Liver (tissue), 8 donors: ENCODE measurements at regions not wholly inside any gene's neighbourhood (a gene's known extent, or its start where the extent isn't known, plus 50 kb on each side); places are given as distances from the start of the nearest gene placed in this dataset.

ENCODE experiments used
- DNase-seq: peaks from one replicate; pipeline ENCODE4 v3.0.0-alpha.2; 2017; ENCODE audit warnings: low spot score
- H3K27ac ChIP-seq, 2 donors: one replicate each; pipeline ENCODE4 v1.7.0; 2013; ENCODE audit warnings: inconsistent platforms in 2 of 2, low read length in 2 of 2, control low read depth in 1 of 2, low read depth in 1 of 2, mild to moderate bottlenecking in 1 of 2
- H3K27me3 ChIP-seq, 4 donors: one replicate each; pipeline versions ENCODE4 v1.6.1 to v1.7.0; 2013; ENCODE audit warnings: low read length in 3 of 4, inconsistent platforms in 1 of 4, mild to moderate bottlenecking in 1 of 4, moderate library complexity in 1 of 4; ENCODE audit not compliant: control insufficient read depth in 4 of 4, insufficient read depth in 4 of 4
- H3K36me3 ChIP-seq, 4 donors: one replicate each; pipeline versions ENCODE4 v1.6.1 to v1.7.0; 2013; ENCODE audit warnings: low read length in 3 of 4, mild to moderate bottlenecking in 3 of 4, low read depth in 1 of 4, moderate library complexity in 1 of 4; ENCODE audit not compliant: control insufficient read depth in 4 of 4, insufficient read depth in 3 of 4
- H3K4me1 ChIP-seq, 4 donors: one replicate each; pipeline versions ENCODE4 v1.6.1 to v1.7.0; 2013; ENCODE audit warnings: low read length in 3 of 4, mild to moderate bottlenecking in 3 of 4, moderate library complexity in 1 of 4; ENCODE audit not compliant: control insufficient read depth in 4 of 4, insufficient read depth in 4 of 4
- H3K4me3 ChIP-seq, 3 donors: one replicate each; pipeline versions ENCODE4 v1.6.1 to v1.7.0; 2013; ENCODE audit warnings: low read length in 3 of 3, control low read depth in 1 of 3, low read depth in 1 of 3, mild to moderate bottlenecking in 1 of 3
- H3K9ac ChIP-seq, 2 donors: one replicate each; pipeline ENCODE4 v1.7.0; 2013; ENCODE audit warnings: low read length in 2 of 2, mild to moderate bottlenecking in 2 of 2, moderate library complexity in 2 of 2, control low read depth in 1 of 2, low read depth in 1 of 2
- H3K9me3 ChIP-seq, 4 donors: one replicate each; pipeline versions ENCODE4 v1.6.1 to v1.7.0; 2013; ENCODE audit warnings: low read length in 3 of 4; ENCODE audit not compliant: control insufficient read depth in 4 of 4
- EGR1 ChIP-seq, 2 donors: IDR thresholded peaks; 2 replicates each; pipeline ENCODE4 v1.6.1; 2016 to 2018; ENCODE audit warnings: antibody characterized with exemption in 2 of 2, low read depth in 2 of 2
- FOXA1 ChIP-seq: IDR thresholded peaks from 2 replicates; pipeline ENCODE4 v1.6.1; 2016; ENCODE audit warnings: antibody characterized with exemption
- FOXA2 ChIP-seq: IDR thresholded peaks from 2 replicates; pipeline ENCODE4 v1.6.1; 2016; ENCODE audit warnings: antibody characterized with exemption
- GABPA ChIP-seq, 2 donors: IDR thresholded peaks in 1 of 2; conservative IDR thresholded peaks in 1 of 2; 2 replicates each; pipeline ENCODE4 v1.6.1; 2016; ENCODE audit warnings: antibody characterized with exemption in 2 of 2, mild to moderate bottlenecking in 1 of 2, moderate library complexity in 1 of 2
- HNF4A ChIP-seq, 2 donors: conservative IDR thresholded peaks; 2 replicates each; pipeline ENCODE4 v1.6.1; 2016; ENCODE audit warnings: antibody characterized with exemption in 2 of 2, mild to moderate bottlenecking in 2 of 2
- HNF4G ChIP-seq: IDR thresholded peaks from 2 replicates; pipeline ENCODE4 v1.6.1; 2016; ENCODE audit warnings: antibody characterized with exemption
- JUND ChIP-seq, 2 donors: IDR thresholded peaks; 2 replicates each; pipeline ENCODE4 v1.6.1; 2016; ENCODE audit warnings: antibody characterized with exemption in 2 of 2
- NR2F2 ChIP-seq: IDR thresholded peaks from 2 replicates; pipeline ENCODE4 v1.6.1; 2016; ENCODE audit warnings: antibody characterized with exemption
- RAD21 ChIP-seq, 2 donors: IDR thresholded peaks; 2 replicates each; pipeline ENCODE4 v1.6.1; 2016; ENCODE audit warnings: antibody characterized with exemption in 2 of 2, mild to moderate bottlenecking in 2 of 2
- RXRA ChIP-seq, 2 donors: IDR thresholded peaks; 2 replicates each; pipeline ENCODE4 v1.6.1; 2017 to 2018; ENCODE audit warnings: antibody characterized with exemption in 2 of 2, mild to moderate bottlenecking in 1 of 2
- TAF1 ChIP-seq: conservative IDR thresholded peaks from 2 replicates; pipeline ENCODE4 v1.6.1; 2016; ENCODE audit warnings: antibody characterized with exemption, mild to moderate bottlenecking
- YY1 ChIP-seq: IDR thresholded peaks from 2 replicates; pipeline ENCODE4 v1.6.1; 2016; ENCODE audit warnings: antibody characterized with exemption, mild to moderate bottlenecking
- WGBS: extraction: QIAGEN DNeasy Blood & Tissue Kit; methylation state at CpG from one replicate; pipeline ENCODE4 v1.1.7; 2013; 5-methylcytosine and 5-hydroxymethylcytosine counted together
- TF ChIP-seq, protein P1 (sequence below): IDR thresholded peaks from 2 replicates; pipeline ENCODE4 v1.6.1; 2016; ENCODE audit warnings: antibody characterized with exemption
- TF ChIP-seq, protein P2 (sequence below): IDR thresholded peaks from 2 replicates; pipeline ENCODE4 v1.6.1; 2016; ENCODE audit warnings: antibody characterized with exemption
- TF ChIP-seq, protein P3 (sequence below): IDR thresholded peaks from 2 replicates; pipeline ENCODE4 v1.6.1; 2016; ENCODE audit warnings: antibody characterized with exemption, mild to moderate bottlenecking
- TF ChIP-seq, protein P4 (sequence below): IDR thresholded peaks from 2 replicates; pipeline ENCODE4 v1.6.1; 2016; ENCODE audit warnings: antibody characterized with exemption
- TF ChIP-seq, protein P5 (sequence below): fragments of 150-350 bp; IDR thresholded peaks from 2 replicates; pipeline ENCODE4 v1.5.1; 2017; ENCODE audit warnings: improper control_type of control experiment, low read depth, low read length; ENCODE audit not compliant: missing input control
- donor health status: healthy.
- donor health status: healthy.
- donor health status: healthy.
- donor health status: healthy.
- donor health status: healthy.

DNA sequence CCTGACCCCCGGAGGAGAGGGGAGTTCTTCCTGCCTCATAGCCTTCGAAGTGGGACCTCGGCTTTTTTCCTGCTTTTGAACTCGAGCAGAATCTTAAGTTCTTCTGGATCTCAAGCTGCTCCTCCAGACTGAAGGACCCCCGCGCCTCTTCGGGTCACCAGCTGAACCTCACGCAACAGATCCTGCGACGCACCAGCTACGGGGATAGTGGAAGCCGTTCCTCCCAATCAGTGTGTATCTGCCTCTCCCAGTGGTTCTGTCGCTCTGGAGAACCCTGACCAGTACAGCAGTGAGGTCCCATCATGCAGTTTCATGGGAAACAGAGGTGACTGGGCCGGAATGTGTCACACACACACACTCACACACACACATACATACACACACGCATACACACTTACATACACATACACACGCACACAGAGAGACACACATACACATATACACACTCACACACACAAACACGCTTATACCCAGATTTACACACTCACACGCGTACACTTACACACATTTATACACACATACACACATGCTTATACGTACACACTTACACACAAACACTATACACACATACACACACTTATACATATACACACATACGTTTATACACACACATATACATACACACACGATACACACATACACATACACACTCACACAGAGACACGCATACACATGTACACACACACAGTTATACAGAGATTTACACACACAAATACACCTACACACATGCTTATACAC, 170.0 kb downstream of the TTLL2 start (continued):
- TF ChIP-seq, protein P1, sequence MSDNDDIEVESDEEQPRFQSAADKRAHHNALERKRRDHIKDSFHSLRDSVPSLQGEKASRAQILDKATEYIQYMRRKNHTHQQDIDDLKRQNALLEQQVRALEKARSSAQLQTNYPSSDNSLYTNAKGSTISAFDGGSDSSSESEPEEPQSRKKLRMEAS: no peak
- TF ChIP-seq JUND (IDR thresholded peaks at IDR 0.05): no peak
- no peak for TF ChIP-seq FOXA2

DNA sequence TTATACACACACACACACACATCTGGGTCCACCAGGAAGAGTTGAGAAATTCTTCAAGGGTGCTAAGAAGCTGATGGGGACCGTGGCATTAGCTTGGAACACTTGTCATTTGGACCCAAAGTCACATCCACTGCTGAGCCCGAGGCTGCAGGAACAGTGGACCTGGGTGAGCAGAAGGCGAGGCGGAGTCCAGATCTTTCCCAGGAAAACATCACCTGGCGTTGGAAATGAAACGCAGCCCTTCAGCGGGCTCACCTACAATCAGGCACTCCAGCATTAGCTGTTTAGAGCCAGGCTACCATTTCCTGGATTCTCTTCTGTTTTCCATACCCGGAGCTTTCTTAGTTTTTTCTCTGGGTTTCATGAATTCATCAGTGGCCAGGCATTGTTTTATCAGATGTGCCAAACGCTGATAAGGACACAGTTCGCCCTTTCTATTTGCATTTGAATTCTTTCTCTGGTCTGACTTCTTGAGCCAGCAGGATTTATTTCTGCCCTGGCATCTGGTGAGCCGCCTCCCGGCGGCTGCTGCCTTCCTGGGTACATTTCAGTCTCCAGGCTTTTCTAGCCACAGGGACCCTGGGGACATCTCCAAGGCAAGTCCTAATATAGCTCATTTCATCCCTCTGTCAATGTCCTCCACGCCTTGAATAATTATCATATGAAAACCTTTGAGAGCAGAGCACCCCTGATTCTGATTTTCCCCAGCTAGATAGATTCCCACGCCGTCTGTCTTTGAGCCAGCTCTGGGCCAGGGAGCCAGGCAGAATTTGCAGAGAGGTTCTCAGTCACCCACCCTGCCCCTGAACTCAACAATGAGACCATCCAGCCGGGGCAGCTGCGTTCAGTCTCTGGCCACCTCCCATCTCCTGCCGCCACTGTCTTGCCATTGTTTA, 170.9 kb downstream of the TTLL2 start:
- WGBS: 37% methylated on average over 19 of the region's 19 CpGs
- TF ChIP-seq HNF4G (no peak), NR2F2 (no peak), HNF4A (conservative IDR thresholded peaks at IDR 0.05) (peak; percentile 22 to 54), TAF1 (no peak), FOXA1 (no peak), RAD21 (IDR thresholded peaks at IDR 0.05) (peak; percentile 13 to 24), FOXA2 (no peak), YY1 (peak; percentile 67), GABPA (IDR thresholded peaks at IDR 0.05 in 1 of 2, conservative IDR thresholded peaks at IDR 0.05 in 1 of 2) (no peak), EGR1 (IDR thresholded peaks at IDR 0.05; ENCODE audit: low read depth in 2 of 2) (no peak), RXRA (IDR thresholded peaks at IDR 0.05) (peak in 1 of 2 donors; percentile 51), JUND (IDR thresholded peaks at IDR 0.05) (peak in 1 of 2 donors; percentile 10)
- TF ChIP-seq, protein P2, sequence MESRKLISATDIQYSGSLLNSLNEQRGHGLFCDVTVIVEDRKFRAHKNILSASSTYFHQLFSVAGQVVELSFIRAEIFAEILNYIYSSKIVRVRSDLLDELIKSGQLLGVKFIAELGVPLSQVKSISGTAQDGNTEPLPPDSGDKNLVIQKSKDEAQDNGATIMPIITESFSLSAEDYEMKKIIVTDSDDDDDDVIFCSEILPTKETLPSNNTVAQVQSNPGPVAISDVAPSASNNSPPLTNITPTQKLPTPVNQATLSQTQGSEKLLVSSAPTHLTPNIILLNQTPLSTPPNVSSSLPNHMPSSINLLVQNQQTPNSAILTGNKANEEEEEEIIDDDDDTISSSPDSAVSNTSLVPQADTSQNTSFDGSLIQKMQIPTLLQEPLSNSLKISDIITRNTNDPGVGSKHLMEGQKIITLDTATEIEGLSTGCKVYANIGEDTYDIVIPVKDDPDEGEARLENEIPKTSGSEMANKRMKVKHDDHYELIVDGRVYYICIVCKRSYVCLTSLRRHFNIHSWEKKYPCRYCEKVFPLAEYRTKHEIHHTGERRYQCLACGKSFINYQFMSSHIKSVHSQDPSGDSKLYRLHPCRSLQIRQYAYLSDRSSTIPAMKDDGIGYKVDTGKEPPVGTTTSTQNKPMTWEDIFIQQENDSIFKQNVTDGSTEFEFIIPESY: no peak
- TF ChIP-seq, protein P3, sequence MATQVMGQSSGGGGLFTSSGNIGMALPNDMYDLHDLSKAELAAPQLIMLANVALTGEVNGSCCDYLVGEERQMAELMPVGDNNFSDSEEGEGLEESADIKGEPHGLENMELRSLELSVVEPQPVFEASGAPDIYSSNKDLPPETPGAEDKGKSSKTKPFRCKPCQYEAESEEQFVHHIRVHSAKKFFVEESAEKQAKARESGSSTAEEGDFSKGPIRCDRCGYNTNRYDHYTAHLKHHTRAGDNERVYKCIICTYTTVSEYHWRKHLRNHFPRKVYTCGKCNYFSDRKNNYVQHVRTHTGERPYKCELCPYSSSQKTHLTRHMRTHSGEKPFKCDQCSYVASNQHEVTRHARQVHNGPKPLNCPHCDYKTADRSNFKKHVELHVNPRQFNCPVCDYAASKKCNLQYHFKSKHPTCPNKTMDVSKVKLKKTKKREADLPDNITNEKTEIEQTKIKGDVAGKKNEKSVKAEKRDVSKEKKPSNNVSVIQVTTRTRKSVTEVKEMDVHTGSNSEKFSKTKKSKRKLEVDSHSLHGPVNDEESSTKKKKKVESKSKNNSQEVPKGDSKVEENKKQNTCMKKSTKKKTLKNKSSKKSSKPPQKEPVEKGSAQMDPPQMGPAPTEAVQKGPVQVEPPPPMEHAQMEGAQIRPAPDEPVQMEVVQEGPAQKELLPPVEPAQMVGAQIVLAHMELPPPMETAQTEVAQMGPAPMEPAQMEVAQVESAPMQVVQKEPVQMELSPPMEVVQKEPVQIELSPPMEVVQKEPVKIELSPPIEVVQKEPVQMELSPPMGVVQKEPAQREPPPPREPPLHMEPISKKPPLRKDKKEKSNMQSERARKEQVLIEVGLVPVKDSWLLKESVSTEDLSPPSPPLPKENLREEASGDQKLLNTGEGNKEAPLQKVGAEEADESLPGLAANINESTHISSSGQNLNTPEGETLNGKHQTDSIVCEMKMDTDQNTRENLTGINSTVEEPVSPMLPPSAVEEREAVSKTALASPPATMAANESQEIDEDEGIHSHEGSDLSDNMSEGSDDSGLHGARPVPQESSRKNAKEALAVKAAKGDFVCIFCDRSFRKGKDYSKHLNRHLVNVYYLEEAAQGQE: no peak
- TF ChIP-seq, protein P1: no peak
- TF ChIP-seq, protein P4, sequence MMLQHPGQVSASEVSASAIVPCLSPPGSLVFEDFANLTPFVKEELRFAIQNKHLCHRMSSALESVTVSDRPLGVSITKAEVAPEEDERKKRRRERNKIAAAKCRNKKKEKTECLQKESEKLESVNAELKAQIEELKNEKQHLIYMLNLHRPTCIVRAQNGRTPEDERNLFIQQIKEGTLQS: no peak
- TF ChIP-seq, protein P5, sequence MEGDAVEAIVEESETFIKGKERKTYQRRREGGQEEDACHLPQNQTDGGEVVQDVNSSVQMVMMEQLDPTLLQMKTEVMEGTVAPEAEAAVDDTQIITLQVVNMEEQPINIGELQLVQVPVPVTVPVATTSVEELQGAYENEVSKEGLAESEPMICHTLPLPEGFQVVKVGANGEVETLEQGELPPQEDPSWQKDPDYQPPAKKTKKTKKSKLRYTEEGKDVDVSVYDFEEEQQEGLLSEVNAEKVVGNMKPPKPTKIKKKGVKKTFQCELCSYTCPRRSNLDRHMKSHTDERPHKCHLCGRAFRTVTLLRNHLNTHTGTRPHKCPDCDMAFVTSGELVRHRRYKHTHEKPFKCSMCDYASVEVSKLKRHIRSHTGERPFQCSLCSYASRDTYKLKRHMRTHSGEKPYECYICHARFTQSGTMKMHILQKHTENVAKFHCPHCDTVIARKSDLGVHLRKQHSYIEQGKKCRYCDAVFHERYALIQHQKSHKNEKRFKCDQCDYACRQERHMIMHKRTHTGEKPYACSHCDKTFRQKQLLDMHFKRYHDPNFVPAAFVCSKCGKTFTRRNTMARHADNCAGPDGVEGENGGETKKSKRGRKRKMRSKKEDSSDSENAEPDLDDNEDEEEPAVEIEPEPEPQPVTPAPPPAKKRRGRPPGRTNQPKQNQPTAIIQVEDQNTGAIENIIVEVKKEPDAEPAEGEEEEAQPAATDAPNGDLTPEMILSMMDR: no peak
- Histone ChIP-seq H3K27ac (peak overlapping the region; percentile 10 to 83), H3K9me3 (no peaks in the 10 kb centered on the region), H3K9ac (peak overlapping the region; percentile 13 to 86), H3K36me3 (no peaks in the 10 kb centered on the region), H3K4me1 (peaks cover 16 to 78% (median 56%) of the 10 kb centered on the region in 4 donors), H3K27me3 (no peaks in the 10 kb centered on the region), H3K4me3 (peak overlapping the region in 2 of 3 donors; percentile 1 to 15)
- DNase-seq: no peak
